Kidney glomerular epithelial cell (primary cell): ENCODE measurements at regions not wholly inside any gene's neighbourhood (a gene's known extent, or its start where the extent isn't known, plus 50 kb on each side); places are given as distances from the start of the nearest gene placed in this dataset.
A peak's percentile ranks its signal among the peaks of the same experiment; 100 is the strongest.
"Not testable (repeated sequence)": the region's sequence is repeated elsewhere in the genome, so short reads cannot be mapped to it uniquely, and the experiment has no call there.

Experiments
- DNase-seq: peaks from one replicate; lab custom pipeline; 2025; lab: John Stamatoyannopoulos, UW

GRCh38 chr10:34015700-34016099 is 681.2 kb upstream of the NRP1 start:
- DNase-seq, result no peak

DNA sequence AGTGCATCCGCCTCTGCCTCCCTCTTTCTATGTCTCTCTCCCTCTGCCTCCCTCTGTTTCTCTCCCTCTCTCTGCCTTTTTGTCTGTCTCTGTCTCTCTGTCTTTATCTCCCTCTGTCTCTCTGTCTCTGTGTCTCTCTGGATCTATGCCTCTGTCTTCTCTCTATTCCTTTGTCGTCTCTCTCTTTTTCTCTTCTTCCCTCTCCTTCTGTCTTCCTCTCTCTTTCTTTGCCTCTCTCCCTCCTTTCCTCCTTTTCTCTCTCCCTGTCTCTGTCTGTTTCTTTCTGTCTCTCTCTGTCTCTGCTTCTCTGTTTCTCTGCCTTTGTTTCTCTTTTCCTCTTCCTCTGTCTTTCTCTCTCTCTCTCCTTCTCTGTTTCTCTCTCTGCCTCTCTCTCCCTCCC is 678.8 kb upstream of the NRP1 start:
- no peak for DNase-seq

DNA sequence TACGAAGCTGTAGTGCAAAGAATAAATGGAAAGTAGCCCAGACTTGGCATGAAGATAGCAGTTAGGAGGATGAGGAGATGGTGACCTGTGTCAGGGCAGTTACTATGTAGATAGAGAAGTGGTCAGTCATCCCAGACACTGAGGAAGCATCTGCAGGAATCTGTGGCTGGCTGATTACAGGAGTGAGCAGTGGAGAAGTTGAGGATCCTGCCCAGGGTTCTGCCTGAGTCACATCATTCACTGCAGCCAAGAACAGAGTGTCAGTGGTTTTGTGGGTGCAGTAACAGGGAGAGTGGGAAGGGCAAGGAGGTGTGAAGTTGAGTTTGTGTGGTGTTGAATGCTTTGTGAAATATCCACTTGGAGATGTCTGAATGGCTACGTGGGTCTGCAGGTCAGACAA is 676.4 kb upstream of the NRP1 start:
- DNase-seq, result no peak

DNA sequence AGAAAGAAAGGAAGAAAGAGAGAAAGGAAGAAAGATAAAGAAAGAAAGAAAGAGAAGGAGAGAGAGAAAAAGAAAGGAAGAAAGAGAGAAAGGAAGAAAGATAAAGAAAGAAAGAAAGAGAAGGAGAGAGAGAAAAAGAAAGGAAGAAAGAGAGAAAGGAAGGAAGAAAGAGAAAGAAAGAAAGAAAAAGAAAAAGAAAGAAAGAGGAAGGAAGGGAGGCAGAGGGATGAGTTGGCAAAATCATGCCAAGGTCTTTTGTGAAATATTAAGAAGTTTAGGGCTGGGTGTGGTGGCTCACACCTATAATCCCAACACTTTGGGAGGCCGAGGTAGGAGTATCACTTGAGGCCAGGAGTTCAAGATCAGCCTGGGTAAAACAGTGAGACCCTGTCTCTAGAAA is 675.8 kb upstream of the NRP1 start:
- not testable (repeated sequence) for DNase-seq

DNA sequence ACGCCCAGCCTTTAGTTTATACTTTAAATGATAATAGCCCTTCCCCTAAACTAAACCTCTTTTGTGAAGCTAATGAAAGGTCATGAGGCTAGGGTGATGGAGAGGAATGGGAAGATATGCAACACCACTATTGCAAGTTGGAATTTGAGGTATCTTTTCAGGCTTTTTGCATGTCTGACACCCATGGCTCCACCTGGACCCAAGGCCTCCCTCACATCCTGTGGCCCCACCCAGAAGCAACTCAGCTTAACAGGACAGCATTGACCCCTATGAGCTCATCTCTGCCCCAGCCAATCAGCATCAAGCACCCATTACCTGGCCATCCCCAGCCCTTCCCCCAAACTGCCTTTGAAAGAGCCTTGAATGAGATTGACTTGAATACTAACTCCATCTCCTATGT is 674.2 kb upstream of the NRP1 start:
- DNase-seq, result no peak

GRCh38 chr10:34006471-34006870 is 672.0 kb upstream of the NRP1 start:
- DNase-seq, result peak; percentile 2

DNA sequence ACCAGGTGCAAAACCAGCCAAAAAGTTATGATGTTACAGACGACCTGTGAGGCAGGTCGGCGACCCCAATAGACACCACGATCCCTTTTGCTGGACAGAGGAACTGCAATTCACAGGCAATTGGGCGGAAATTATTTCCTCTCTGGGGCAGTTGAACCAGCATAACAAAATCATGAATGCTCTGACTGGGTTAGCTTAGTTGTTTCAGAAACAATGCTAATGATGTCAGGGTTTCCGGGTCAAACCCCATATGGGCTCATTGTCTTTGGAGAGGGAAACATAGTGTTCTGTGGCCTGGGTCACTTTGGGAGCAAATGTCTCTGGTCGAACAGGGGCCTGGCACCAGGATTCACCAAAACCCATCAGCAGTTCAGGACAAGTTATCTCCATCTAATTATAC is 669.1 kb upstream of the NRP1 start:
- no peak for DNase-seq

GRCh38 chr10:34002896-34003295 is 668.4 kb upstream of the NRP1 start:
- no peak for DNase-seq

GRCh38 chr10:34001831-34002230 is 667.4 kb upstream of the NRP1 start:
- DNase-seq, result no peak

DNA sequence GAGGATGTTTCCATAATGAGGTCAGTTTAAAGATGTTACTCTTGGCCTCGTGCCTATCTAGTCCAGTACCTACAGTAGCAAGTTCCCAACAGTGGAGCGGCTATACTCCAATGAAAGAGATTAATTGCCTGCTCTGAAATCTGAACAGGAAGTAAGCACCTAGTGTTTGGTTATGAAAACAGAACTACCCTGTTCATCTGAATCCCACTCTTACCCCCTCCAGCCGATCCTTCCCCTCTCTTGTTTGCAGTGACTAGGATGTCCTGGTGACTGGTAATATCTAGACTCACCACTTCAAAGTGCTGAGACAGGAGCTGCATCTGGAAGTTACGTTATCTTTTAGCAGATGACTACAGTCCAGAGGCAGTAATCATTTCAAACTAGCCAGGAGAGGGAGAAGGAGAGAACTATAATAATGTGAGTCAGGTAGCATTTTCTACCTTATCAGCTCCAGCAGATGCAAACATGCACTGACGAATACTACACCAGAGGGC is 666.7 kb upstream of the NRP1 start:
- DNase-seq, result peak; percentile 81

DNA sequence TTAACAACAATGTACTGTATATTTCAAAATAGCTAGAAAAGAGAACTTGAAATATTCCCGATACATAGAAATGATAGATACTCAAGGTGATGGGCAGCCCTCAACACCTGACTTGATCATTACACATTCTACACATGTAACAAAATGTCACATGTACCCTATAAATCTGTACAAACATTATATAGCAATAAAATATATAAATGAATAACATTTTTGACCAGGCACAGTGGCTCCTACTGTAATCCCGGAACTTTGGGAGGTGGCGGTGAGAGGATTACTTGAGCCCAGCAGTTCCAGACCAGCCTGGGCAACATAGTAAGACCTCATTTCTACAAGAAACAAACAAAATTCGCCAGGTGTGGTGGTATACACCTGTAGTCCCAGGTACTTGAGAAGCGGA is 659.5 kb upstream of the NRP1 start:
- no peak for DNase-seq

- DNase-seq, result no peak
Observed at GRCh38 chr10:33991924-33992323, 657.5 kb upstream of the NRP1 start.

GRCh38 chr10:33986515-33986914 is 652.0 kb upstream of the NRP1 start:
- DNase-seq, result no peak

- DNase-seq, result no peak
Observed at GRCh38 chr10:33986016-33986415, 651.5 kb upstream of the NRP1 start.

DNA sequence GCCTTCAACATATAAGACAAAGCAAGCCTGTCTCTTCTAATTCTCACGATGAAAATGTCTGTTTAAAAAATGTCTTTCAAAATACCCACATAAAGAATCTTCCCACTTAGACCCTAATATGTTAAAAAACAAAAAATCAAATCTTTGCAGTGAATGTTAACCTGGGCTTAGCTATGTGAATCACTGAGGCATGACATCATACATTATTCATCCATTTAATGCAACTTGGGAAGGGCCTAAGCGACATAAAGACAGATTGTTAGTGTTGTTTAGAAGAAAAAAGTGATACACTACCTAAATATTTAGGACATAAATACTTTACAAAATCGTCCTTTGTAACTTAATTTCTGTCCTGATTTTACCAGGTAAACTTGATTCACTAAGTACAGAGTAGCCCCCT is 648.5 kb upstream of the NRP1 start:
- no peak for DNase-seq

DNA sequence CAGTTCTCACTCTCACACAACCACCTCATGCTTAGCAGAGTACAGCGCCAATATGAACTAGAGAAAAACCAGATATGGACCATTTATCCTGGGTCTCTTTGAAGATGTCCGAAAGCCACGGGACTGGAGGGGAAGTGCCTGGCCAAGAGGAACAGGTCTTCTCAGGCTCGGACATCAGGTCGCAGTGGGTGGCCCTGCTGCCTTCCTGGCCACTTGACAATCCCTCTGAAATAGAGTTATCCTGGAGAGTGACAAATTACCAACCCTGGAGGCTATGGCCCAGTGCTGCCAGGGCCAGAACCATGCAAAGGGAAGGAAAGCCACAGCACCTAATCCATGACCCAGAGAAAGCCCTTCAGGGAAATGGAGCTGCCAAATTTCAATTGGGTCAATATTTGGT is 646.8 kb upstream of the NRP1 start:
- no peak for DNase-seq

GRCh38 chr10:33979195-33979594 is 644.7 kb upstream of the NRP1 start:
- no peak for DNase-seq

DNA sequence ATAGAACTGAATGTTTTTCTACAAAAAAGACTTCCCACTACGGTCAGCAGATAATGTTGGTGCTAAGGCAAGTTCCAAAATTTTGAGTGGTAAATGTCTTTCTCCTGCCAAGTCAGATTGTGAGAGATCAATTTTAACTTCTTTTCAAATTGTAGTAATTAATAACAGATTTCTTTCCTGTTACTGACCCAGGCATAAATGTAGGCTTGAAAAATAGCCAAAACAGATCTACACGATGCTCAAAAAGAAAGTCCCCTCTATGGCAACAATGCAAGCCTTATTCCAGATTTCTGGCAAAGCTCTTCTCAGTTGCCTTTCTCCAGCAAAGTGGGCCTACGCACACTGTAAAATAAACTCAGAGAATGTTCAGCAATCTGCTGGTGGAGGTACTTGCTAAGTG is 641.0 kb upstream of the NRP1 start:
- no peak for DNase-seq

GRCh38 chr10:33974976-33975478 is 640.6 kb upstream of the NRP1 start:
- no peak for DNase-seq

DNA sequence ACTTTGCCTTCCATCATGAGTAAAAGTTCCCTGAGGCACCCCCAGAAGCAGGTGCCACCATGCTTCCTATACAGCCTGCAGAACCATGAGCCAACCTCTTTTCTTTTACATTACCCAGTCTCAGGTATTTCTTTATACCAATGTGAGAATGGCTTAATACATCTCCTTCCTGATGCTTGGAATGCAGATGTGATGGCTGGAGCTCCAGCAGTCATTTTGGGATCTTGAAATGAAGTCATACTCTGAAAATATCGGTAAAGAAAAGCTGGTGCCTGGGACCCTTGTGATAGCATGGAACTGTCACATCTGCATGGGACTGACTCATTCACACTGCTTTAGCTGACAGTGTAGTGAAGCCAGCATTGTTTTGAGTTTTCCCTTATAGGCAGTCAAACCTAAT is 634.5 kb upstream of the NRP1 start:
- DNase-seq, result no peak

GRCh38 chr10:33967606-33968120 is 633.2 kb upstream of the NRP1 start:
- no peak for DNase-seq

- peak; percentile 64 for DNase-seq
Observed at GRCh38 chr10:33966946-33967345, 632.5 kb upstream of the NRP1 start.

DNA sequence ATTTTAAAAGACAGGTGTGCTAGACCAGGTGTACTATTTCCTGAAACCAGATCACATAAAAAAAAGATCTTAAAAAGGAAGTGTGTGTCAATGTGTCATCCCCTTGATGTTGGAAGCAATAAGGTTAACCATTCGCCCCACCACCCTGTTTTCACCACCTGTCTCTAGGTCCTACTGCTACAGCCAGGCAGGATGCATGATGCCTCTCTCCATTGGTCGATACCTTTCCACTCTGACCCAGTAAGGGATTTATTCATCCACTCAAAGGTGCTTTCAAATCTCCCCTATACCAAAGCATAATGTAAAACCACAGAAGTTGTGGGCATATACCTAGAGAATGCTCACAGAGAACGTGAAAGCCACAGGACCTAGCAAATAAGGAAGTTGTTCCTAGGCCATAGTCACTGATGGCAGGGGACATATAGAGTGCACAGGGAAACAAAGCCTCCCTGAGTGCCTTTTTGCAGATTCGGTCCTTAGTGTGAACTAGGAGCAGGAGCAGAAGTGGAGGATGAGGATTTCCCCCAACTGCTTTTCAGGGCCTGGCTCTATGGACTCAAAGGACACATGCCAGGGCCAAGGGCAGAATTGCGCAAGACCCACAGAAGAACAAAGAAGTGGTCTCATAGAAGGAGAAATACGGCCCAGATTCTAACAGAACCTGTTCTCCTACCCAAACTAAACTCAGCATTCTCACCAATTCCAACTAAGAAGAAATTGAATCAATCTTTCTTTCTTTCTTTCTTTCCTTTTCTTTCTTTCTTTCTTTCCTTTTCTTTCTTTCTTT is 631.5 kb upstream of the NRP1 start:
- DNase-seq, result no peak

DNA sequence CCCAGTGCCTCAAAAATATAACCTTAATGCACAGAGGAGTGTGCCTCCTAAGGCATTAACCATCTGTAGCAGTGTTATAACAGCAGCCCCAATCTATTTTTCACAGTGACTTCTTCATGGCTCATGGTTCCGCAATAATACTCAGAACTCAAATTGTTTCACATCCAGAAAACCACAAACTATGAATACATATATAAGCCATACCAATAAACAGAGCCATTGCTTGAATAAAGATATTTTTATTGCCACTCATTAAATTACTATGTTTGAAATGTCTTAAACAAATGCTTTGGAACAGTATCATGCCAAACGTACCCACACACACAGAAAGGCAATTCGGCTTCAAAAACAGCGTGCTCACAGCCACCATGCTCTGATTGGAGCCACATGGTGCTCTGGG is 629.3 kb upstream of the NRP1 start:
- DNase-seq, result no peak
